A549 (cell line): ENCODE measurements at regions not wholly inside any gene's neighbourhood (a gene's known extent, or its start where the extent isn't known, plus 50 kb on each side); places are given as distances from the start of the nearest gene placed in this dataset.

Experiments
- BHLHE40 ChIP-seq: IDR thresholded peaks from 2 replicates; pipeline ENCODE4 v1.6.1; 2012; ENCODE audit warnings: low read depth, low read length, inconsistent platforms
- CTCF ChIP-seq: fragments of >200 bp; sonication (Bioruptor Twin); formaldehyde crosslinking; IDR thresholded peaks from 3 replicates; pipeline ENCODE4 v1.5.1; 2016
- FOSL2 ChIP-seq, 2 experiments: fragments of 450-650 bp in 1 of 2; fragments of >200 bp in 1 of 2; sonication (Bioruptor Twin) in 1 of 2; formaldehyde crosslinking; IDR thresholded peaks; 2 replicates each; pipeline versions ENCODE4 v1.5.0 to v1.6.1; 2016 to 2020; ENCODE audit warnings: mild to moderate bottlenecking in 1 of 2, moderate library complexity in 1 of 2
- JUN ChIP-seq, 2 experiments: fragments of >200 bp; sonication (Bioruptor Twin); formaldehyde crosslinking; IDR thresholded peaks; 2 replicates in 1 of 2; 3 replicates in 1 of 2; pipeline ENCODE4 v1.6.1; 2016 to 2017
- MAFK ChIP-seq: fragments of 450-650 bp; IDR thresholded peaks from 2 replicates; pipeline ENCODE4 v1.6.1; 2014; ENCODE audit not compliant: partially characterized antibody
- MAZ ChIP-seq: fragments of 150-350 bp; IDR thresholded peaks from 2 replicates; pipeline ENCODE4 v1.6.1; 2014; ENCODE audit warnings: antibody characterized with exemption, low read depth, low read length, borderline replicate concordance
- RFX5 ChIP-seq: fragments of 450-650 bp; IDR thresholded peaks from 2 replicates; pipeline ENCODE4 v1.7.1; 2014; ENCODE audit warnings: antibody characterized with exemption, mild to moderate bottlenecking, moderate library complexity
- RNF2 ChIP-seq: fragments of 200-600 bp; sonication (generic); IDR thresholded peaks from 2 replicates; pipeline ENCODE4 v1.6.1; 2016; ENCODE audit warnings: low read depth, mild to moderate bottlenecking, antibody characterized with exemption, moderate library complexity, borderline replicate concordance
- SMC3 ChIP-seq: fragments of >200 bp; sonication (Bioruptor Twin); formaldehyde crosslinking; IDR thresholded peaks from 3 replicates; pipeline ENCODE4 v1.6.1; 2018; ENCODE audit warnings: inconsistent platforms
- ZFP36 ChIP-seq: fragments of 450-650 bp; IDR thresholded peaks from 2 replicates; pipeline ENCODE4 v1.6.1; 2014; ENCODE audit warnings: borderline replicate concordance; ENCODE audit not compliant: partially characterized antibody

GRCh38 chr7:9603291-9603690 is 1169.9 kb downstream of the NXPH1 start:
- no peak for TF ChIP-seq CTCF
- no peak for TF ChIP-seq RNF2
- no peak for TF ChIP-seq RFX5
- TF ChIP-seq BHLHE40, result no peak
- no peak for TF ChIP-seq JUN (IDR thresholded peaks at IDR 0.05)
- no peak for TF ChIP-seq SMC3
- TF ChIP-seq MAFK, result no peak
- TF ChIP-seq MAZ, result no peak
- TF ChIP-seq ZFP36, result no peak
- TF ChIP-seq FOSL2 (IDR thresholded peaks at IDR 0.05), result no peak
- no peak for TF ChIP-seq FOSL2 (CRISPR knock-in tag; IDR thresholded peaks at IDR 0.05)
